ENCODE measurements at regions not wholly inside any gene's neighbourhood (a gene's known extent, or its start where the extent isn't known, plus 50 kb on each side); places are given as distances from the start of the nearest gene placed in this dataset.

DNA sequence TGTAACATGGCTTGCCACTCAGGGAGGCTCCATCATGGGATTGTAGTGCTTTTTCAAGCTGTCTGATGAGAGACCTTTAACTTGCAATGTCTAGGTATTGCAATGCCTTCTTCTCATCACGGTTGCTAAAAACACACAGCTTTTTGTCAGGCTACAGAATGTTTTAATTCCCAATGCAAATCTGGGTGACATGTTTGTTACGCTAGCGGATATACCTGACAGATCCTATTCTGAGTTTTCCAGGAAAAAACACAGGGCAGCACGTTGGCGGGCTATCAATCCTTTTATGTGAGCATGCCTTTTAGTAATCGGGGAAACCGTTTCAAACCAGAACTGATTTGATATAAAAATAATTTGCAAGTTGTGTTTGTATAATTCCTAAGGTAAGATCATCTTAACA lies 577.2 kb upstream of the MAP3K7 start:
- Histone ChIP-seq H3K9ac (ENCODE audit: low read depth, low read length) (no peak overlapping the region), H3K27me3 (ENCODE audit: control insufficient read depth, insufficient read depth, low read length) (no peaks in the 10 kb centered on the region), H3K9me3 (ENCODE audit: control insufficient read depth, insufficient read depth, low read length) (no peaks in the 10 kb centered on the region), H3K4me3 (ENCODE audit: low read depth, low read length) (no peak overlapping the region), H3K27ac (ENCODE audit: low read depth, low read length) (no peak overlapping the region), H3K36me3 (ENCODE audit: control insufficient read depth, insufficient read depth, low read length) (no peaks in the 10 kb centered on the region), H3K4me1 (ENCODE audit: control insufficient read depth, insufficient read depth, low read length) (no peaks in the 10 kb centered on the region)

DNA sequence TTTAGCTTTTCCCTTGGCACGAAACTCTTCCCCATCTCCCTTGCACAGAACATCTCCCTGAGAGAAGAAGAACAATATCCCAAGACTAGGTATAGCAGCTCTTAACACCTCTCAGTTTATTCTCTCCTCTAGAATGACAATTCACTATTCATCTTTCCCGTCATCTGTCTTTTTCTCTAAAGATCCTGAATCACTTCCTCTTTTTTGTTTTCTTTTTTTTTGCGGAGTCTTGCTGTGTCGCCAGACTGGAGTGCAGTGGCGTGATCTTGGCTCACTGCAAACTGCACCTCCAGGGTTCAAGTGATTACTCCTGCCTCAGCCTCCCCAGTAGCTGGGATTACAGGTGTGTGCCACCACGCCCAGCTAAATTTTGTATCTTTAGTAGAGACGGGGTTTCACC lies 574.4 kb upstream of the MAP3K7 start:
- H3K27ac ChIP-seq (ENCODE audit: low read depth, low read length) = no peak overlapping the region
- no peaks in the 10 kb centered on the region for H3K9me3 ChIP-seq (ENCODE audit: control insufficient read depth, insufficient read depth, low read length)
- H3K36me3 ChIP-seq (ENCODE audit: control insufficient read depth, insufficient read depth, low read length) = no peaks in the 10 kb centered on the region
- H3K4me3 ChIP-seq (ENCODE audit: low read depth, low read length) = no peak overlapping the region
- no peaks in the 10 kb centered on the region for H3K27me3 ChIP-seq (ENCODE audit: control insufficient read depth, insufficient read depth, low read length)
- no peak overlapping the region for H3K9ac ChIP-seq (ENCODE audit: low read depth, low read length)
- peaks cover 6% of the 10 kb centered on the region; the same call in 1 of the 2 replicates for H3K4me1 ChIP-seq (ENCODE audit: control insufficient read depth, insufficient read depth, low read length)

DNA sequence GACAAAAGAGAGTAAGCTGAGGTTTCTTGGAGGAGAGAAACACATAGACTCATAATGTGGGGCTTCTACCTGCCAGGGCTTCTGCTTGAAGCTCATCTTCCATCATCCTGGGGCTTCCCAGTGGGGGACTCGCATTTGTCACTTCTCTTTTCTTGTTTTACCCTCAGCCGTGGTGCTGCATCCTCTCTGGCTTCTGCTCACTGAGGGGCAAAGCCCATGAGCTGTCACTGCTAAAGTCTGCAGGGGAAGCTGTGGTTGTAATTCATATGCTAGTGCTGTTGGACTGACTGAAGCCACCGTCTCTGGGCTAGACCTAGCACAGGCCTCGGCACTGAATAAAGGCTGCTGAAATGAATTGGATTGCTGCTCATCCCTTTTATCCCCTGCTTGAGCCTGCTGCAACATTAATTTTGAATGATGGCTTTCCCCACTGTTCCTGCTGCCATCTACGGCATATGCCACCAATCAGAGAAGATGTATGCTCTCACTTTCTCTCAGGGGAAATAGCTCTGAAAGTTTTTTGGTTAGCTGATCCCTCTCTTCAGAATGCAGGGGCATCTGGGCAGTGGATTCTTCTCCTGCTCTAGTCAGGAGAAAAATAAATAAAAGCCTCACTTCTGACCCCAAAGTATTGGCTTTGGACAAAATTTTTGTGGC lies 568.4 kb upstream of the MAP3K7 start:
- Histone ChIP-seq H3K27ac (ENCODE audit: low read depth, low read length) (no peak overlapping the region), H3K27me3 (ENCODE audit: control insufficient read depth, insufficient read depth, low read length) (no peaks in the 10 kb centered on the region), H3K4me1 (ENCODE audit: control insufficient read depth, insufficient read depth, low read length) (peaks cover 13% of the 10 kb centered on the region; the same call in 1 of the 2 replicates), H3K4me3 (ENCODE audit: low read depth, low read length) (no peak overlapping the region), H3K9me3 (ENCODE audit: control insufficient read depth, insufficient read depth, low read length) (no peaks in the 10 kb centered on the region), H3K9ac (ENCODE audit: low read depth, low read length) (no peak overlapping the region), H3K36me3 (ENCODE audit: control insufficient read depth, insufficient read depth, low read length) (no peaks in the 10 kb centered on the region)

- Histone ChIP-seq H3K9me3 (ENCODE audit: control insufficient read depth, insufficient read depth, low read length) (no peaks in the 10 kb centered on the region), H3K9ac (ENCODE audit: low read depth, low read length) (no peak overlapping the region), H3K27me3 (ENCODE audit: control insufficient read depth, insufficient read depth, low read length) (no peaks in the 10 kb centered on the region), H3K36me3 (ENCODE audit: control insufficient read depth, insufficient read depth, low read length) (no peaks in the 10 kb centered on the region), H3K4me3 (ENCODE audit: low read depth, low read length) (no peak overlapping the region), H3K4me1 (ENCODE audit: control insufficient read depth, insufficient read depth, low read length) (peaks cover 13% of the 10 kb centered on the region; the same call in 1 of the 2 replicates), H3K27ac (ENCODE audit: low read depth, low read length) (no peak overlapping the region)
These were observed 566.0 kb upstream of the MAP3K7 start for GRCh38 chr6:91152824-91153223.

GRCh38 chr6:91149956-91150705 lies 563.3 kb upstream of the MAP3K7 start:
- Histone ChIP-seq H3K9ac (ENCODE audit: low read depth, low read length) (no peak overlapping the region), H3K4me1 (ENCODE audit: control insufficient read depth, insufficient read depth, low read length) (no peaks in the 10 kb centered on the region), H3K27ac (ENCODE audit: low read depth, low read length) (no peak overlapping the region), H3K36me3 (ENCODE audit: control insufficient read depth, insufficient read depth, low read length) (no peaks in the 10 kb centered on the region), H3K9me3 (ENCODE audit: control insufficient read depth, insufficient read depth, low read length) (no peaks in the 10 kb centered on the region), H3K27me3 (ENCODE audit: control insufficient read depth, insufficient read depth, low read length) (no peaks in the 10 kb centered on the region), H3K4me3 (ENCODE audit: low read depth, low read length) (no peak overlapping the region)

GRCh38 chr6:91149246-91149955 lies 562.5 kb upstream of the MAP3K7 start:
- no peak overlapping the region for H3K4me3 ChIP-seq (ENCODE audit: low read depth, low read length)
- no peaks in the 10 kb centered on the region for H3K9me3 ChIP-seq (ENCODE audit: control insufficient read depth, insufficient read depth, low read length)
- no peaks in the 10 kb centered on the region for H3K36me3 ChIP-seq (ENCODE audit: control insufficient read depth, insufficient read depth, low read length)
- H3K27ac ChIP-seq (ENCODE audit: low read depth, low read length) = no peak overlapping the region
- H3K4me1 ChIP-seq (ENCODE audit: control insufficient read depth, insufficient read depth, low read length) = no peaks in the 10 kb centered on the region
- H3K9ac ChIP-seq (ENCODE audit: low read depth, low read length) = no peak overlapping the region
- H3K27me3 ChIP-seq (ENCODE audit: control insufficient read depth, insufficient read depth, low read length) = no peaks in the 10 kb centered on the region

GRCh38 chr6:91144126-91144525 lies 557.3 kb upstream of the MAP3K7 start:
- Histone ChIP-seq H3K27me3 (ENCODE audit: control insufficient read depth, insufficient read depth, low read length) (no peaks in the 10 kb centered on the region), H3K4me3 (ENCODE audit: low read depth, low read length) (no peak overlapping the region), H3K4me1 (ENCODE audit: control insufficient read depth, insufficient read depth, low read length) (no peaks in the 10 kb centered on the region), H3K36me3 (ENCODE audit: control insufficient read depth, insufficient read depth, low read length) (no peaks in the 10 kb centered on the region), H3K9me3 (ENCODE audit: control insufficient read depth, insufficient read depth, low read length) (no peaks in the 10 kb centered on the region), H3K9ac (ENCODE audit: low read depth, low read length) (no peak overlapping the region), H3K27ac (ENCODE audit: low read depth, low read length) (no peak overlapping the region)

- H3K4me3 ChIP-seq (ENCODE audit: low read depth, low read length) = no peak overlapping the region
- no peaks in the 10 kb centered on the region for H3K9me3 ChIP-seq (ENCODE audit: control insufficient read depth, insufficient read depth, low read length)
- H3K27ac ChIP-seq (ENCODE audit: low read depth, low read length) = no peak overlapping the region
- H3K9ac ChIP-seq (ENCODE audit: low read depth, low read length) = no peak overlapping the region
- no peaks in the 10 kb centered on the region for H3K36me3 ChIP-seq (ENCODE audit: control insufficient read depth, insufficient read depth, low read length)
- no peaks in the 10 kb centered on the region for H3K4me1 ChIP-seq (ENCODE audit: control insufficient read depth, insufficient read depth, low read length)
- H3K27me3 ChIP-seq (ENCODE audit: control insufficient read depth, insufficient read depth, low read length) = no peaks in the 10 kb centered on the region
These were observed 555.3 kb upstream of the MAP3K7 start for GRCh38 chr6:91142154-91142553.

DNA sequence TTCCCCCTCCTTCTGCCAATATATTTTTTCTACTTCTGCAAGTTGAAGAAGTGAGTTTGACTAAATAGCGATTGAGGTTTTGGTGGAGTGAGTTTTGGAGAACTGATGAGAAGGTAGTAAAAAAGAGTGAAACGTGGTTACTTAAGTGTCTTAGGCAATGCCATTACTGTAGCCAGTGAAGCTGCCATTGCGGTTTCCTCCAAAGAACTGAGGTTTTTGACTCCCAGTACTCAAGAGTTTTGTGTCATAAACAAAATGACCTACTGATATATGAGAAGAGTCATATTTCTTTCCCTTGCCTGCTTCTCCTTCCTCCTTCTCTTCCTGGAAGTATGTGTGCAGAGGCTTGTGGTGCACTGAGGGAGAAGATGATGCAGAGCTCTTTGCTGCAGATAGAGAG lies 554.5 kb upstream of the MAP3K7 start:
- Histone ChIP-seq H3K27ac (ENCODE audit: low read depth, low read length) (no peak overlapping the region), H3K9me3 (ENCODE audit: control insufficient read depth, insufficient read depth, low read length) (no peaks in the 10 kb centered on the region), H3K36me3 (ENCODE audit: control insufficient read depth, insufficient read depth, low read length) (no peaks in the 10 kb centered on the region), H3K4me1 (ENCODE audit: control insufficient read depth, insufficient read depth, low read length) (no peaks in the 10 kb centered on the region), H3K27me3 (ENCODE audit: control insufficient read depth, insufficient read depth, low read length) (no peaks in the 10 kb centered on the region), H3K9ac (ENCODE audit: low read depth, low read length) (no peak overlapping the region), H3K4me3 (ENCODE audit: low read depth, low read length) (no peak overlapping the region)

- H3K9ac ChIP-seq (ENCODE audit: low read depth, low read length) = no peak overlapping the region
- H3K27ac ChIP-seq (ENCODE audit: low read depth, low read length) = no peak overlapping the region
- H3K9me3 ChIP-seq (ENCODE audit: control insufficient read depth, insufficient read depth, low read length) = no peaks in the 10 kb centered on the region
- H3K4me1 ChIP-seq (ENCODE audit: control insufficient read depth, insufficient read depth, low read length) = no peaks in the 10 kb centered on the region
- no peaks in the 10 kb centered on the region for H3K27me3 ChIP-seq (ENCODE audit: control insufficient read depth, insufficient read depth, low read length)
- H3K4me3 ChIP-seq (ENCODE audit: low read depth, low read length) = no peak overlapping the region
- H3K36me3 ChIP-seq (ENCODE audit: control insufficient read depth, insufficient read depth, low read length) = no peaks in the 10 kb centered on the region
These were observed 553.6 kb upstream of the MAP3K7 start for GRCh38 chr6:91140449-91140848.

GRCh38 chr6:91137286-91137685 lies 550.4 kb upstream of the MAP3K7 start:
- Histone ChIP-seq H3K9ac (ENCODE audit: low read depth, low read length) (no peak overlapping the region), H3K36me3 (ENCODE audit: control insufficient read depth, insufficient read depth, low read length) (no peaks in the 10 kb centered on the region), H3K27me3 (ENCODE audit: control insufficient read depth, insufficient read depth, low read length) (no peaks in the 10 kb centered on the region), H3K4me3 (ENCODE audit: low read depth, low read length) (no peak overlapping the region), H3K9me3 (ENCODE audit: control insufficient read depth, insufficient read depth, low read length) (no peaks in the 10 kb centered on the region), H3K4me1 (ENCODE audit: control insufficient read depth, insufficient read depth, low read length) (no peaks in the 10 kb centered on the region), H3K27ac (ENCODE audit: low read depth, low read length) (no peak overlapping the region)

All from HUES48 (cell line).